ENCODE measurements at regions not wholly inside any gene's neighbourhood (a gene's known extent, or its start where the extent isn't known, plus 50 kb on each side); places are given as distances from the start of the nearest gene placed in this dataset.

DNA sequence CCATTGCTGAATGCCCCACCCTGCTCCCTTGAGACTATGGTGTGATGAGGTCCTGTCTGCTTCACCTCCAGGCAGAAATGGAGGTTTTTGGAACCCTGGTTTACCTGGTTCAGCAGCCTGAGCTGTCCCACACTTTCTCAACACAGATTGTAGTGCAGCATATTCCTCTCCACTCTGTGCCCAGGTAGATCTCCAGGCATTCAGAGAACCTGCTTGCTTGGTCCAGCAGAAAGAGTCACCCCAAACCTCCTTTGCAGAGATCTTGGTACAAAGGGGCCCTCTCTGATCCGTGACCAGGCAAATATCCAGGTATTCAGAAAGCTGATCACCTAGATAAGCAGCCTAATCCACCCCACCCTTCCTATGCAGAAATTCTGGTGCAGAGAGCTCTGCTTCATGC, 1288.2 kb upstream of the CRIM1 start (continued):
- TF ChIP-seq GRHL2 (CRISPR knock-in tag; IDR thresholded peaks at IDR 0.05; ENCODE audit: insufficient replicate concordance, severe bottlenecking) (no peak), FOXJ3 (CRISPR knock-in tag; IDR thresholded peaks at IDR 0.05; ENCODE audit: borderline replicate concordance) (no peak), ATF6 (CRISPR knock-in tag; IDR thresholded peaks at IDR 0.05) (no peak), CREB1 (CRISPR knock-in tag; IDR thresholded peaks at IDR 0.05) (no peak), RELA (CRISPR knock-in tag; IDR thresholded peaks at IDR 0.05; ENCODE audit: borderline replicate concordance) (no peak), ZNF532 (CRISPR knock-in tag; IDR thresholded peaks at IDR 0.05; ENCODE audit: borderline replicate concordance) (no peak)
- TF ChIP-seq, protein P1, sequence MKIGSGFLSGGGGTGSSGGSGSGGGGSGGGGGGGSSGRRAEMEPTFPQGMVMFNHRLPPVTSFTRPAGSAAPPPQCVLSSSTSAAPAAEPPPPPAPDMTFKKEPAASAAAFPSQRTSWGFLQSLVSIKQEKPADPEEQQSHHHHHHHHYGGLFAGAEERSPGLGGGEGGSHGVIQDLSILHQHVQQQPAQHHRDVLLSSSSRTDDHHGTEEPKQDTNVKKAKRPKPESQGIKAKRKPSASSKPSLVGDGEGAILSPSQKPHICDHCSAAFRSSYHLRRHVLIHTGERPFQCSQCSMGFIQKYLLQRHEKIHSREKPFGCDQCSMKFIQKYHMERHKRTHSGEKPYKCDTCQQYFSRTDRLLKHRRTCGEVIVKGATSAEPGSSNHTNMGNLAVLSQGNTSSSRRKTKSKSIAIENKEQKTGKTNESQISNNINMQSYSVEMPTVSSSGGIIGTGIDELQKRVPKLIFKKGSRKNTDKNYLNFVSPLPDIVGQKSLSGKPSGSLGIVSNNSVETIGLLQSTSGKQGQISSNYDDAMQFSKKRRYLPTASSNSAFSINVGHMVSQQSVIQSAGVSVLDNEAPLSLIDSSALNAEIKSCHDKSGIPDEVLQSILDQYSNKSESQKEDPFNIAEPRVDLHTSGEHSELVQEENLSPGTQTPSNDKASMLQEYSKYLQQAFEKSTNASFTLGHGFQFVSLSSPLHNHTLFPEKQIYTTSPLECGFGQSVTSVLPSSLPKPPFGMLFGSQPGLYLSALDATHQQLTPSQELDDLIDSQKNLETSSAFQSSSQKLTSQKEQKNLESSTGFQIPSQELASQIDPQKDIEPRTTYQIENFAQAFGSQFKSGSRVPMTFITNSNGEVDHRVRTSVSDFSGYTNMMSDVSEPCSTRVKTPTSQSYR (CRISPR knock-in tag; IDR thresholded peaks at IDR 0.05), result no peak
- TF ChIP-seq, protein P2, sequence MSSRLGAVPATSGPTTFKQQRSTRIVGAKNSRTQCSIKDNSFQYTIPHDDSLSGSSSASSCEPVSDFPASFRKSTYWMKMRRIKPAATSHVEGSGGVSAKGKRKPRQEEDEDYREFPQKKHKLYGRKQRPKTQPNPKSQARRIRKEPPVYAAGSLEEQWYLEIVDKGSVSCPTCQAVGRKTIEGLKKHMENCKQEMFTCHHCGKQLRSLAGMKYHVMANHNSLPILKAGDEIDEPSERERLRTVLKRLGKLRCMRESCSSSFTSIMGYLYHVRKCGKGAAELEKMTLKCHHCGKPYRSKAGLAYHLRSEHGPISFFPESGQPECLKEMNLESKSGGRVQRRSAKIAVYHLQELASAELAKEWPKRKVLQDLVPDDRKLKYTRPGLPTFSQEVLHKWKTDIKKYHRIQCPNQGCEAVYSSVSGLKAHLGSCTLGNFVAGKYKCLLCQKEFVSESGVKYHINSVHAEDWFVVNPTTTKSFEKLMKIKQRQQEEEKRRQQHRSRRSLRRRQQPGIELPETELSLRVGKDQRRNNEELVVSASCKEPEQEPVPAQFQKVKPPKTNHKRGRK (CRISPR knock-in tag; IDR thresholded peaks at IDR 0.05; ENCODE audit: borderline replicate concordance), result no peak

- H3K27me3 Mint-ChIP-seq (ENCODE audit: low read depth), result no peaks in the 10 kb centered on the region
- no peak overlapping the region for H3K27ac Mint-ChIP-seq
- POLR2A ChIA-PET, result no interaction called here
- TF ChIP-seq KAT7 (CRISPR knock-in tag; IDR thresholded peaks at IDR 0.05; ENCODE audit: borderline replicate concordance), result no peak
- no peak for TF ChIP-seq ZNF317 (CRISPR knock-in tag; IDR thresholded peaks at IDR 0.05; ENCODE audit: borderline replicate concordance, low read depth)
- no peak for DNase-seq (ENCODE audit: low spot score)
- CTCF ChIA-PET, result no interaction called here
- no peaks in the 10 kb centered on the region for H3K36me3 Mint-ChIP-seq
- no peak overlapping the region for H3K4me3 Mint-ChIP-seq
- H3K9me3 Mint-ChIP-seq, result peaks cover 7% of the 10 kb centered on the region
- H3K4me1 Mint-ChIP-seq, result no peaks in the 10 kb centered on the region
- ATAC-seq, result no peak
Measured at GRCh38 chr2:35063836-35064235, 1291.7 kb upstream of the CRIM1 start.

DNA sequence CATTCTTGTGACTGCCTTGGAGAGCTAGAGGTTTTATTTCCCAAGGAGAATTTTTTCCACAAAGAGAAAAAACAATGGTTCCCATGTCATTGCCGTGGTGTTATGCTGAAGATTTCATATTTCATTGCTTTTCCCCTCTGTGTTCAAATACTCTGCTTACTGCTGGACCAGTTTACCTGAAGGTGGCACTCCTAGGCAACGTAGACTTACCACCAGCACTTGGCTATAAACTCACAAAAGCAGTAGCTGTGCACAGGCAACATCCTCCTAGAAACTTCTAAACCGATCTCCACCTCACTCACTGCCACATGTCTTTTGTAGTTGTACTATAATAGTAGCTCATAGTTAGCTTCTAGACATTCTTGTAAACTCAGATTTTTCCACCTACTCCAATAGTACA, 1319.7 kb upstream of the CRIM1 start:
- Mint-ChIP-seq H3K4me1 (peaks cover 3% of the 10 kb centered on the region; the same call in 1 of the 2 replicates), H3K27me3 (ENCODE audit: low read depth) (no peaks in the 10 kb centered on the region), H3K36me3 (peaks cover 14% of the 10 kb centered on the region), H3K4me3 (no peak overlapping the region), H3K9me3 (peaks cover 30% of the 10 kb centered on the region), H3K27ac (no peak overlapping the region)
- ChIA-PET CTCF (no interaction called here), POLR2A (no interaction called here)
- DNase-seq (ENCODE audit: low spot score), result no peak
- peak; percentile 50; the same call in 1 of the 2 replicates for ATAC-seq
- TF ChIP-seq MLX (CRISPR knock-in tag; IDR thresholded peaks at IDR 0.05) (no peak), GTF2I (CRISPR knock-in tag; conservative IDR thresholded peaks at IDR 0.05) (no peak), CREB1 (CRISPR knock-in tag; IDR thresholded peaks at IDR 0.05) (no peak), RELA (CRISPR knock-in tag; IDR thresholded peaks at IDR 0.05; ENCODE audit: borderline replicate concordance) (no peak), ETV6 (CRISPR knock-in tag; IDR thresholded peaks at IDR 0.05) (no peak)

Measured in WTC11 (cell line).